Astrocyte (in vitro differentiated cells and primary cell): ENCODE measurements at regions not wholly inside any gene's neighbourhood (a gene's known extent, or its start where the extent isn't known, plus 50 kb on each side); places are given as distances from the start of the nearest gene placed in this dataset.

Source experiments
- DNase-seq: peaks from one replicate; pipeline ENCODE4 v3.0.0-alpha.2; 2010; ENCODE audit warnings: low read depth
- FAIRE-seq: peaks from 2 replicates; lab custom pipeline; 2011; peaks lifted over from hg19 to GRCh38; lab: Jason Lieb, UNC
- H2AFZ ChIP-seq: 2 replicates; pipeline ENCODE4 v1.6.0; 2012; ENCODE audit warnings: low read depth, low read length, inconsistent platforms
- H3K27ac ChIP-seq: 2 replicates; pipeline ENCODE4 v1.5.1; 2011; ENCODE audit warnings: low read depth, low read length, inconsistent platforms
- H3K27me3 ChIP-seq: 2 replicates; pipeline ENCODE4 v1.6.0; 2011; ENCODE audit warnings: low read length, inconsistent platforms; ENCODE audit not compliant: insufficient read depth
- H3K36me3 ChIP-seq: 2 replicates; pipeline ENCODE4 v1.5.1; 2011; ENCODE audit warnings: low read length, inconsistent platforms; ENCODE audit not compliant: insufficient read depth
- H3K4me1 ChIP-seq: 2 replicates; pipeline ENCODE4 v1.5.1; 2011; ENCODE audit warnings: low read length, inconsistent platforms; ENCODE audit not compliant: insufficient read depth
- H3K4me2 ChIP-seq: 2 replicates; pipeline ENCODE4 v1.6.0; 2012; ENCODE audit warnings: low read length, inconsistent platforms
- H3K4me3 ChIP-seq: 2 replicates; pipeline ENCODE4 v1.5.1; 2011; ENCODE audit warnings: low read depth, mild to moderate bottlenecking, low read length, inconsistent platforms; ENCODE audit not compliant: insufficient read depth
- H3K79me2 ChIP-seq: 2 replicates; pipeline ENCODE4 v1.6.0; 2012; ENCODE audit warnings: mild to moderate bottlenecking, low read length, inconsistent platforms; ENCODE audit not compliant: insufficient read depth
- H3K9ac ChIP-seq: 2 replicates; pipeline ENCODE4 v1.6.0; 2012; ENCODE audit warnings: mild to moderate bottlenecking, low read length, inconsistent platforms
- H3K9me3 ChIP-seq: 2 replicates; pipeline ENCODE4 v1.5.1; 2012; ENCODE audit warnings: low read depth, mild to moderate bottlenecking, low read length, inconsistent platforms; ENCODE audit not compliant: insufficient read depth
- H4K20me1 ChIP-seq: 2 replicates; pipeline ENCODE4 v1.6.0; 2012; ENCODE audit warnings: low read length, inconsistent platforms; ENCODE audit not compliant: insufficient read depth
- H3K27ac Mint-ChIP-seq: one replicate; pipeline ENCODE4 v1.8.0; 2021; ENCODE audit warnings: mild to moderate bottlenecking, mixed read lengths; ENCODE audit not compliant: unreplicated experiment
- H3K27me3 Mint-ChIP-seq: one replicate; pipeline ENCODE4 v1.8.0; 2021; ENCODE audit warnings: low read depth, mixed read lengths; ENCODE audit not compliant: unreplicated experiment
- H3K36me3 Mint-ChIP-seq: one replicate; pipeline ENCODE4 v1.8.0; 2021; ENCODE audit warnings: low read depth, mixed read lengths; ENCODE audit not compliant: unreplicated experiment
- H3K4me1 Mint-ChIP-seq: one replicate; pipeline ENCODE4 v1.8.0; 2021; ENCODE audit warnings: low read depth, mixed read lengths; ENCODE audit not compliant: unreplicated experiment
- H3K4me3 Mint-ChIP-seq: one replicate; pipeline ENCODE4 v1.8.0; 2021; ENCODE audit warnings: mild to moderate bottlenecking, moderate library complexity, mixed read lengths; ENCODE audit not compliant: unreplicated experiment
- H3K9me3 Mint-ChIP-seq: one replicate; pipeline ENCODE4 v1.8.0; 2021; ENCODE audit warnings: mild to moderate bottlenecking, mixed read lengths; ENCODE audit not compliant: unreplicated experiment
- EZH2 ChIP-seq: IDR thresholded peaks from 2 replicates; pipeline ENCODE4 v1.6.1; 2012; ENCODE audit warnings: mild to moderate bottlenecking, low read length, inconsistent platforms; ENCODE audit not compliant: insufficient read depth
- TF ChIP-seq, protein P1 (sequence below): IDR thresholded peaks from 2 replicates; pipeline ENCODE4 v1.5.1; 2011; ENCODE audit warnings: low read depth, mild to moderate bottlenecking, inconsistent platforms, low read length, moderate library complexity; ENCODE audit not compliant: insufficient read depth

DNA sequence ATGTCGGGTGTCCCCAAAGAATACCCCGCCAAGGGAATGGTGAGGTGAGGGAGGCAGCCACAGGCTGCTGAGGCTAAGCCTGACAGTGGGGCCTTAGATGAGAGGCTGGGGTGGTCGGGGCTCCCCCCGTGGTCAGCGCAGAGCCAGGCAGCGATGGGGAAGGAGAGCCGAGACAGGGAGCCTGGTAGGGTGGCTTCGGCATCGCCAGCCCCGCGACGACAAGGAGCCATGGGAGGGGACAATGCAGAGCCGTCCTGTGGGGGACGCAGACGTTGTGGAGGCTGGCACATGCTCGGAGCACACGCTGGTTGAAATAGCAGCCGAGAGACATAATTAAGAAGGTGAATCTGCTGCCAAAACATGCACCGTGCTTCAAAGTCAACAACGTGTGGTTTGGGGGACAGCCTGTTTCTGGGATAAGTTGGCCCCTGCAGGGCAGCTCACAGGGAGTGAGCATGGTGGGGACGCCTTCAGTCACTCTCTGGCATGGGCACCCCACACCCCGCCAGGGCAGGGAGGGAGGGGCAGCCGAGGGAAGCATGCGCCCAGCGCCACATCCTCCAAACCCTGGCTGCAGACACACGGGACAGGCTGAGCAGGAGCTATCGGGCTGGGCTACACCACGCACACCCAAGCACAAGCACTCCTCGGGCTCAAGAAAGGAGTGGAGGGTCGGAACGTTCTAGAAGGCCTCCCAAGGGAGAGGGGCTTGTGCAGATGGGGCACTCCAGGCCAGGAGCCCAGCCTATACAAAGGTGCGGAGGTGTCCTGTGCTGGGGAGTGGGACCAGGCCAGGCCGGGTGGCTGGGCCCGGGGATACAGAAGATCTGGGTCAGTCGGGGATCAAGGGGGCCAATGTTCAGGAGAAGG, 66.6 kb upstream of the C14orf180 start:
- H3K9me3 Mint-ChIP-seq = no peaks in the 10 kb centered on the region
- Histone ChIP-seq H4K20me1 (no peaks in the 10 kb centered on the region), H3K27ac (no peak overlapping the region), H3K4me3 (no peak overlapping the region), H3K4me1 (no peaks in the 10 kb centered on the region), H3K4me2 (no peak overlapping the region), H3K36me3 (no peaks in the 10 kb centered on the region), H3K27me3 (no peaks in the 10 kb centered on the region), H3K9me3 (no peaks in the 10 kb centered on the region), H3K79me2 (no peaks in the 10 kb centered on the region), H2AFZ (no peak overlapping the region), H3K9ac (no peak overlapping the region)
- TF ChIP-seq, protein P1, sequence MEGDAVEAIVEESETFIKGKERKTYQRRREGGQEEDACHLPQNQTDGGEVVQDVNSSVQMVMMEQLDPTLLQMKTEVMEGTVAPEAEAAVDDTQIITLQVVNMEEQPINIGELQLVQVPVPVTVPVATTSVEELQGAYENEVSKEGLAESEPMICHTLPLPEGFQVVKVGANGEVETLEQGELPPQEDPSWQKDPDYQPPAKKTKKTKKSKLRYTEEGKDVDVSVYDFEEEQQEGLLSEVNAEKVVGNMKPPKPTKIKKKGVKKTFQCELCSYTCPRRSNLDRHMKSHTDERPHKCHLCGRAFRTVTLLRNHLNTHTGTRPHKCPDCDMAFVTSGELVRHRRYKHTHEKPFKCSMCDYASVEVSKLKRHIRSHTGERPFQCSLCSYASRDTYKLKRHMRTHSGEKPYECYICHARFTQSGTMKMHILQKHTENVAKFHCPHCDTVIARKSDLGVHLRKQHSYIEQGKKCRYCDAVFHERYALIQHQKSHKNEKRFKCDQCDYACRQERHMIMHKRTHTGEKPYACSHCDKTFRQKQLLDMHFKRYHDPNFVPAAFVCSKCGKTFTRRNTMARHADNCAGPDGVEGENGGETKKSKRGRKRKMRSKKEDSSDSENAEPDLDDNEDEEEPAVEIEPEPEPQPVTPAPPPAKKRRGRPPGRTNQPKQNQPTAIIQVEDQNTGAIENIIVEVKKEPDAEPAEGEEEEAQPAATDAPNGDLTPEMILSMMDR = no peak
- no peak for TF ChIP-seq EZH2
- DNase-seq (no peak), FAIRE-seq (no peak)
- H3K27me3 Mint-ChIP-seq = peaks cover 44% of the 10 kb centered on the region
- H3K36me3 Mint-ChIP-seq = peaks cover 3% of the 10 kb centered on the region
- no peaks in the 10 kb centered on the region for H3K4me1 Mint-ChIP-seq
- no peak overlapping the region for H3K27ac Mint-ChIP-seq
- H3K4me3 Mint-ChIP-seq = no peak overlapping the region

DNA sequence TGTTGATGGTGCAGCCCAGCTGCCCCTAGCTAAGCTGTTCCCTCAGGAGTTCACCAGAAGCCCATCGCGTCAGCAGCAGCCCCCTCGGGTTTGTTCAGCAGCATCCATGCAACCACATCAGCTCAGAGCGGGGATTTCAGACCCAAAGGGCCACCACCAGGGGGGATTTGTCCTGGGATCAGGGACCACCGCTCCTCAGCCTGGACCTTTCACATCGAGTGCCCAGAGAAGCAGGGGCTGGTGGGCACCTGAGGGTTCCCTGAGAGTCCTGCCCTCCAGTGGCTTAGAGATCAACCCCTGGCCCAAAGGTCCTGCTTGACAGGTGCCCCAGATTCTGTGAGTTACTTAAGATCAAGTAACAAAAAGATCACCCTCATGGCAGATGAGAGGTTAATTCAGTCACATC, 65.9 kb upstream of the C14orf180 start:
- no peak overlapping the region for H3K27ac Mint-ChIP-seq
- no peak overlapping the region for H3K4me2 ChIP-seq
- no peak overlapping the region for H3K4me3 ChIP-seq
- H3K4me3 Mint-ChIP-seq = no peak overlapping the region
- H3K36me3 ChIP-seq = no peaks in the 10 kb centered on the region
- H3K27me3 ChIP-seq = no peaks in the 10 kb centered on the region
- no peak overlapping the region for H3K9ac ChIP-seq
- H3K9me3 Mint-ChIP-seq = no peaks in the 10 kb centered on the region
- no peaks in the 10 kb centered on the region for H3K4me1 ChIP-seq
- no peak overlapping the region for H2AFZ ChIP-seq
- DNase-seq (no peak), FAIRE-seq (no peak)
- H3K79me2 ChIP-seq = no peaks in the 10 kb centered on the region
- H3K27me3 Mint-ChIP-seq = peaks cover 42% of the 10 kb centered on the region
- no peaks in the 10 kb centered on the region for H3K9me3 ChIP-seq
- H3K4me1 Mint-ChIP-seq = no peaks in the 10 kb centered on the region
- peaks cover 3% of the 10 kb centered on the region for H3K36me3 Mint-ChIP-seq
- H4K20me1 ChIP-seq = no peaks in the 10 kb centered on the region
- no peak overlapping the region for H3K27ac ChIP-seq
- TF ChIP-seq, protein P1 = no peak
- no peak for TF ChIP-seq EZH2
